Heart left ventricle (tissue), 16 donors: ENCODE measurements at regions not wholly inside any gene's neighbourhood (a gene's known extent, or its start where the extent isn't known, plus 50 kb on each side); places are given as distances from the start of the nearest gene placed in this dataset.
A peak's percentile ranks its signal among the peaks of the same experiment; 100 is the strongest.

Experiments used
- ATAC-seq, 4 donors: fragments of 200-7000 bp; cut with Tn5 transposase; one replicate each; pipeline ENCODE4 v1.9.1; 2020 to 2022; ENCODE audit warnings: moderate library complexity in 4 of 4, mild to moderate bottlenecking in 3 of 4, moderate number of reproducible peaks in 1 of 4
- DNase-seq, 5 donors: peaks; one replicate each; pipeline ENCODE4 v3.0.0-alpha.2; 2020
- H3K27ac ChIP-seq, 12 donors: fragments of 200-600 bp; sonication (generic) in 4 of 12; one replicate each; pipeline versions ENCODE4 v1.5.0 to v1.8.0; 2016 to 2022; ENCODE audit warnings: mild to moderate bottlenecking in 2 of 12
- H3K27me3 ChIP-seq, 9 donors: fragments of 200-600 bp; sonication (generic) in 2 of 9; one replicate each; pipeline versions ENCODE4 v1.5.1 to v1.8.0; 2016 to 2022; ENCODE audit warnings: mild to moderate bottlenecking in 3 of 9
- H3K36me3 ChIP-seq, 9 donors: fragments of 200-600 bp; sonication (generic) in 2 of 9; one replicate each; pipeline versions ENCODE4 v1.5.0 to v1.8.0; 2018 to 2022; ENCODE audit warnings: mild to moderate bottlenecking in 2 of 9
- H3K4me1 ChIP-seq, 12 donors: fragments of 200-600 bp; sonication (generic) in 4 of 12; one replicate each; pipeline versions ENCODE4 v1.5.0 to v1.8.0; 2016 to 2022; ENCODE audit warnings: mild to moderate bottlenecking in 3 of 12
- H3K4me3 ChIP-seq, 12 donors: fragments of 200-600 bp; sonication (generic) in 4 of 12; one replicate each; pipeline versions ENCODE4 v1.5.0 to v1.8.0; 2017 to 2022; ENCODE audit warnings: mild to moderate bottlenecking in 9 of 12, moderate library complexity in 4 of 12
- H3K9me3 ChIP-seq, 12 donors: fragments of 200-600 bp; sonication (generic) in 4 of 12; one replicate each; pipeline versions ENCODE4 v1.5.0 to v1.8.0; 2016 to 2022; ENCODE audit warnings: mild to moderate bottlenecking in 1 of 12
- CTCF ChIP-seq, 12 donors: fragments of 200-600 bp; sonication (generic) in 4 of 12; IDR thresholded peaks; one replicate each; pipeline versions ENCODE4 v1.5.0 to v1.8.0; 2018 to 2022; ENCODE audit warnings: antibody characterized with exemption in 12 of 12, mild to moderate bottlenecking in 5 of 12
- POLR2A ChIP-seq, 2 donors: fragments of 450-650 bp; IDR thresholded peaks; one replicate each; pipeline ENCODE4 v1.6.1; 2017; ENCODE audit warnings: antibody characterized with exemption in 2 of 2, mild to moderate bottlenecking in 2 of 2, moderate library complexity in 2 of 2
- WGBS, 4 donors: extraction: QIAGEN DNeasy Blood & Tissue Kit in 2 of 4; methylation state at CpG; one replicate each; pipeline versions ENCODE4 v1.1.5 to v1.1.7; 2013 to 2018; 5-methylcytosine and 5-hydroxymethylcytosine counted together
- intact Hi-C, 10 donors: fragments of 100-400 bp; cut with DNase I; formaldehyde crosslinking; loops; one replicate each; pipeline versions ENCODE4 v1.11.1 to v1.14.2; 2022
- donor health status: ischemic (EF 13 %, LVEDD 7.1; RV severe dilation, severe dysfunction).
- donor health status: healthy with polysubstance abuse.
- donor health status: DM: no; HTN: yes; CAD: no.
- donor health status: DM: no; HTN: no; CAD: no.
- donor health status: ischemic (EF 25% LVEDD 6.9; RV normal size, moderate dysfunction).
- donor health status: ischemic (EF 25% LVEDD 5.7; RV mildly dilated, moderate dysfunction).
- donor health status: healthy.
- donor health status: DM: yes; HTN: yes; CAD: no.
- donor health status: ischemic (EF 35%, LVEDD 5.7; RV mildly dilated, moderate dysfunction).
- donor health status: nonischemic (EF 11% LVEDD 7.7; RV severe dilation, severe dysfunction).
- donor health status: DM: yes; HTN: yes; CAD: no.
- donor health status: PGD.
- donor health status: ischemic (EF 29% LVEDD 5.4; RV normal size, mild dysfunction).
- donor health status: nonischemic (EF 23%, LVEDD 6.1; RV moderate dilation, normal function).

DNA sequence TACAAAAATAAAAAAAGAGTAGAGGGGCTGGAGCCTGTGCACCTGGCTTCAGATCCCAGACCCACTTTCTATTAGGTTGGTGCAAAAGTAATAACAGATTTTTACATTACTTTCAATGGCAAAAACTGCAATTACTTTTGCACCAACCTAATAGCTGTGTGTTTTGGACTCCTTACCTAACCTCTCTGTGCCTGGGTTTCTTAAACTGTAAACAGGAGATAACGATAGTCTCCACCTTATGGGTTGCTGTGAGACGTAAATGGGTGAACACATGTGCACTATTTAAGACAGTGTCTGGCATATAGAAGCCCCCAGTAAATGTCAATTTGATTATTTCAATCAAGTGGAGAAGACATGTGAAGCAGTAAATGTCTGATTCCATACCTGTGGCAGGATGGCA, 89.7 kb downstream of the TFAP2C start:
- 79 to 89% (median 82%) methylated on average over 2 of the region's 2 CpGs for WGBS, 4 donors
- no peaks in the 10 kb centered on the region for H3K36me3 ChIP-seq
- H3K27ac ChIP-seq = no peak overlapping the region
- no peaks in the 10 kb centered on the region for H3K4me1 ChIP-seq
- TF ChIP-seq POLR2A (IDR thresholded peaks at IDR 0.05) (no peak), CTCF (IDR thresholded peaks at IDR 0.05) (no peak)
- H3K27me3 ChIP-seq = peaks cover 0 to 9% (median 0%) of the 10 kb centered on the region in 9 donors
- H3K9me3 ChIP-seq = no peaks in the 10 kb centered on the region
- DNase-seq = no peak
- no peak overlapping the region for H3K4me3 ChIP-seq
- no peak for ATAC-seq
- intact Hi-C loops = loop anchor here in 1 of 10 donors (10.0 kb wide), 1 partner anchor 76 kb away; no protein-coding TSS in a partner anchor

GRCh38 chr20:56720620-56721213, 91.6 kb downstream of the TFAP2C start:
- DNase-seq (no peak), ATAC-seq (no peak)
- Histone ChIP-seq H3K27ac (no peak overlapping the region), H3K36me3 (no peaks in the 10 kb centered on the region), H3K4me1 (no peaks in the 10 kb centered on the region), H3K9me3 (no peaks in the 10 kb centered on the region), H3K27me3 (peaks cover 0 to 5% (median 0%) of the 10 kb centered on the region in 9 donors), H3K4me3 (no peak overlapping the region)
- intact Hi-C loops = no loop called here
- WGBS, 4 donors = 84 to 95% (median 88%) methylated on average over 7 of the region's 7 CpGs
- TF ChIP-seq POLR2A (IDR thresholded peaks at IDR 0.05) (no peak), CTCF (IDR thresholded peaks at IDR 0.05) (no peak)

DNA sequence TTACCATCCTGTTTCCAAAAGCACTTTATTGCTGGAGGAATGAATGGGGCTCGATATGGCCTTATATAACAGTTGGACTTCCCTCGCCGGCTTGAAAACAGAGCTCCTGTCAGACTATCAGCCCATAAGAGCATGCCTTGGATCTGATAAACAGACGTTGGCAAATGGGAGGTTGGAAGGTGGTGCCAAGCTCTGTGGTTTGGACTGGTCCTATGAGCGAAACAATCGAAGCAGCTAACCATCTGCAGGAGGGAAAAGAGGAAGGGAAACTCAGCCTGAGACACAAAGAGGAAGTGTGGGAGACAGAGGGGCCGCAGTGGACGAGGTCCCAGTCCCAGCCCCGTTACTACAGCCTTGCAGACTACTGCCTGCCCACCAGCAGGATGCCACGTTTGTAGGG, 92.9 kb downstream of the TFAP2C start:
- 56 to 68% (median 61%) methylated on average over 10 of the region's 10 CpGs for WGBS, 4 donors
- peaks cover 0 to 5% (median 0%) of the 10 kb centered on the region in 9 donors for H3K27me3 ChIP-seq
- H3K4me1 ChIP-seq = no peaks in the 10 kb centered on the region
- no peak overlapping the region for H3K27ac ChIP-seq
- ATAC-seq (peak in 3 of 4 donors; percentile 20 to 38 (median 33)), DNase-seq (peak in 2 of 5 donors; percentile 19 to 33)
- no peak overlapping the region for H3K4me3 ChIP-seq
- TF ChIP-seq CTCF (IDR thresholded peaks at IDR 0.05) = no peak
- no peak for TF ChIP-seq POLR2A (IDR thresholded peaks at IDR 0.05)
- intact Hi-C loops = no loop called here
- no peaks in the 10 kb centered on the region for H3K9me3 ChIP-seq
- H3K36me3 ChIP-seq = no peaks in the 10 kb centered on the region

GRCh38 chr20:56723331-56723730, 94.2 kb downstream of the TFAP2C start:
- no peaks in the 10 kb centered on the region for H3K4me1 ChIP-seq
- no peak overlapping the region for H3K27ac ChIP-seq
- H3K9me3 ChIP-seq = no peaks in the 10 kb centered on the region
- no peak overlapping the region for H3K4me3 ChIP-seq
- 84 to 90% (median 88%) methylated on average over 6 of the region's 6 CpGs for WGBS, 4 donors
- no peak for TF ChIP-seq CTCF (IDR thresholded peaks at IDR 0.05)
- TF ChIP-seq POLR2A (IDR thresholded peaks at IDR 0.05) = no peak
- intact Hi-C loops = no loop called here
- no peak for ATAC-seq
- no peak for DNase-seq
- no peaks in the 10 kb centered on the region for H3K36me3 ChIP-seq
- H3K27me3 ChIP-seq = peaks cover 0 to 5% (median 0%) of the 10 kb centered on the region in 9 donors
